ENCODE measurements at regions not wholly inside any gene's neighbourhood (a gene's known extent, or its start where the extent isn't known, plus 50 kb on each side); places are given as distances from the start of the nearest gene placed in this dataset.

GRCh38 chr13:23980160-23980551, 82.9 kb upstream of the C1QTNF9B start:
- peak in 3 of 4 donors; percentile 68 to 79 (median 73) for DNase-seq (ENCODE audit: low read depth in 4 of 4, low spot score in 2 of 4)

- no peak for DNase-seq (ENCODE audit: low read depth in 4 of 4, low spot score in 2 of 4)
These were observed 86.4 kb upstream of the C1QTNF9B start for GRCh38 chr13:23983671-23984070.

- no peak for DNase-seq (ENCODE audit: low read depth in 4 of 4, low spot score in 2 of 4)
These were observed 87.2 kb upstream of the C1QTNF9B start for GRCh38 chr13:23984546-23984945.

- no peak for DNase-seq (ENCODE audit: low read depth in 4 of 4, low spot score in 2 of 4)
These were observed 87.8 kb upstream of the C1QTNF9B start for GRCh38 chr13:23985060-23985459.

GRCh38 chr13:23985839-23986238, 88.5 kb upstream of the C1QTNF9B start:
- no peak for DNase-seq (ENCODE audit: low read depth in 4 of 4, low spot score in 2 of 4)

- DNase-seq (ENCODE audit: low read depth in 4 of 4, low spot score in 2 of 4): no peak
These were observed 89.3 kb upstream of the C1QTNF9B start for GRCh38 chr13:23986619-23987018.

- DNase-seq (ENCODE audit: low read depth in 4 of 4, low spot score in 2 of 4): no peak
These were observed 90.1 kb upstream of the C1QTNF9B start for GRCh38 chr13:23987331-23987894.

GRCh38 chr13:23988546-23989122, 91.3 kb upstream of the C1QTNF9B start:
- no peak for DNase-seq (ENCODE audit: low read depth in 4 of 4, low spot score in 2 of 4)

- DNase-seq (ENCODE audit: low read depth in 4 of 4, low spot score in 2 of 4): no peak
These were observed 93.2 kb upstream of the C1QTNF9B start for GRCh38 chr13:23990455-23990854.

GRCh38 chr13:23991119-23991518, 93.8 kb upstream of the C1QTNF9B start:
- DNase-seq (ENCODE audit: low read depth in 4 of 4, low spot score in 2 of 4): no peak

- DNase-seq (ENCODE audit: low read depth in 4 of 4, low spot score in 2 of 4): no peak
These were observed 95.7 kb upstream of the C1QTNF9B start for GRCh38 chr13:23992781-23993679.

GRCh38 chr13:23993680-23993985, 96.3 kb upstream of the C1QTNF9B start:
- no peak for DNase-seq (ENCODE audit: low read depth in 4 of 4, low spot score in 2 of 4)

GRCh38 chr13:23995283-23996073, 98.2 kb upstream of the C1QTNF9B start:
- no peak for DNase-seq (ENCODE audit: low read depth in 4 of 4, low spot score in 2 of 4)

- DNase-seq (ENCODE audit: low read depth in 4 of 4, low spot score in 2 of 4): no peak
These were observed 99.2 kb upstream of the C1QTNF9B start for GRCh38 chr13:23996456-23996855.

GRCh38 chr13:23999424-23999823, 102.1 kb upstream of the C1QTNF9B start:
- no peak for DNase-seq (ENCODE audit: low read depth in 4 of 4, low spot score in 2 of 4)

GRCh38 chr13:24002206-24002815, 105.0 kb upstream of the C1QTNF9B start:
- DNase-seq (ENCODE audit: low read depth in 4 of 4, low spot score in 2 of 4): no peak

- DNase-seq (ENCODE audit: low read depth in 4 of 4, low spot score in 2 of 4): no peak
These were observed 107.0 kb upstream of the C1QTNF9B start for GRCh38 chr13:24004142-24004899.

GRCh38 chr13:24004971-24005370, 107.7 kb upstream of the C1QTNF9B start:
- DNase-seq (ENCODE audit: low read depth in 4 of 4, low spot score in 2 of 4): no peak

GRCh38 chr13:24005755-24006281, 108.5 kb upstream of the C1QTNF9B start:
- DNase-seq (ENCODE audit: low read depth in 4 of 4, low spot score in 2 of 4): no peak
